GM19351 (cell line): ENCODE measurements at regions not wholly inside any gene's neighbourhood (a gene's known extent, or its start where the extent isn't known, plus 50 kb on each side); places are given as distances from the start of the nearest gene placed in this dataset.
"Not testable (repeated sequence)": the region's sequence is repeated elsewhere in the genome, so short reads cannot be mapped to it uniquely, and the experiment has no call there.

Experiments used
- ATAC-seq: cut with Tn5 transposase; IDR thresholded peaks from one replicate; pipeline ENCODE4 v1.9.1; 2021; ENCODE audit warnings: mild to moderate bottlenecking, moderate library complexity; ENCODE audit not compliant: unreplicated experiment

DNA sequence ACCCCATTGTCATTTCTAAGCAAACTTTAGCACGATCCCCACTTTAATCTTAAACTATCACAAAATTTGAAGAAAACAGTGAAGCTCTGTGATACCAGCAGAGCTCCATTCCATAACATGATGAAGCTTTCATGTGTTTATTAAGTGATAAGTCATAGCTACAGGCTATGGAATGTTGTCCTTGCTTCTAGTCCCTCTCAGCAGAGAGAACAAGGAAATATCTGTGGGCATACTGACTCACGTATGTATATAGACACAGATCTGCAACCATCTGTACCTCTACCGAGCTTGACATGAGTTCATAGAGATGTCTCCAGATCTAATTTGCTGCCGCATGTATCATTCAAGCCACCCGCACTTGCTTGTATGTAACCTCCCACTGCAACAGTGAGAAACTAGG lies 588.9 kb downstream of the ETS1 start:
- ATAC-seq: no peak

DNA sequence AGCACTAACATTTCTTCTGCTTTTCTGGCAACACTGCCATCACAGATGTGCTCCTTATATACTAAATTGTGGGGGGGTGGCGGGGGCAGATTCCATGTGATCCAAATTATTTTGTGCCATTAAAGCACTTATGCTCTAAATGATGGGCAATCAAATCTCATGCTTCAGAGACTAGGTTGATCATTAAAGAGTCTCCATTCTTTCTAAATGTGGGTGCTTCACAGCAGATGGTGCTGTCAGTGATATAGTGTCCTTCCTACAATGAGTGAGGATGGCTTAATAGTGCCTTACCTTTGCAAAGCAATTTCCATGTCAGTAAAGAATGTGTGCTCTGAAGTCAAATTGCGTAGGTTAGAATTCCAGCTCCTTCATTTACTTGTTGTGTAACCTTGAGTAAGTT lies 589.8 kb downstream of the ETS1 start:
- ATAC-seq: no peak

DNA sequence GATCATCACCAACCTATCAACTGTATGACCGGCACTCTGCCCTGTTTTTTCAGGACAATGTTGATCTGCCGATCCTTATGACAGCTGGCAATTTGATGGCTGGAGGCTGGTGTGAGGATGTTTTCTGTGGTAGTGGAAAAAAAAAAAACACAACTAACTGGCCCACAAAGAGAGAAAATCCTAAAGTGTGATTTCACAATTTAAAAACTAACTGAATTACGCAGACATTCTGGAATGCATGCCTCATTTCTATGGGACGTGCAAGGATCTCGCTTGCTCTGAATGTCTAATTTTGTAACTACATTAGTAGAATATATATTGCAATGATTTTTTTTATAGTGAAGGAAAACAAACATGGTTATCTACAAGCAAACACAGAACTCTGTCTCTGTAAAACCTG lies 590.5 kb downstream of the ETS1 start:
- ATAC-seq: no peak

DNA sequence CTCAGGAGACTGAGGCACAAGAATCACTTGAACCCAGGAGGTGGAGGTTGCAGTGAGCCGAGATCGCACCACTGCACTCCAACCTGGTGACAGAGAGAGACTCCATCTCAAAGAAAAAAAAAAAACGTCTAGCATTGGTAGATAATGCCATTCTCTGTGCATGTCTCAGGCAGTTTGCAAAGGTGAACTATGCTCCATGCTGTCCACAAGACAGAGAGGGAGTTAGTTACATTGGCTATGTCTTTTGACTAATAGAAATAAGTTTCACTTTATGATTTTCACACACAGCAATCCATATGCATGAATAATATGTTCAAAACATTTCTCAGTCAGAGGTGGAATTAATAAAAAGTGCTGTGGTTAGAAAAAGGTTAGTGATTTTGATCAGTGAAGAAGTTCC lies 591.4 kb downstream of the ETS1 start:
- no peak for ATAC-seq

DNA sequence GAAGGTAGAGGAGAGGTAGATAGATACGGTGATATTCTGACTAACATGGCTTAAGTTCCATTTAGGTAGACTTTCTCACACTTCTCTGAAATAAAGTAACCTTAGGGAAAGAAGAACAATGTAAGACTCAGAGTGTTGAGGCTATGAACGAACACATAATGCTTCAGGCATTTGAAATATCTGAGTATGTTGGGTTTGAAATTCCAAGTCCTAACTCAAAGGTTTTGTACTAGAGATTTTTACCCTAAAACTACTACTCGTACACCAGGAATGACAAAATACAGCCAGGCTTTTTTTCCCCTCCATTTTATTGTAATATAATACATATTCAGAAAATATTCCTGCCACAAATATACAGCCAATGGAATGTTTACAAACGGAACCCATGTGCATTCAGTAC lies 592.6 kb downstream of the ETS1 start:
- no peak for ATAC-seq

- no peak for ATAC-seq
Measured at GRCh38 chr11:127993788-127994187, 593.6 kb downstream of the ETS1 start.

- ATAC-seq: no peak
Measured at GRCh38 chr11:127993281-127993680, 594.1 kb downstream of the ETS1 start.

DNA sequence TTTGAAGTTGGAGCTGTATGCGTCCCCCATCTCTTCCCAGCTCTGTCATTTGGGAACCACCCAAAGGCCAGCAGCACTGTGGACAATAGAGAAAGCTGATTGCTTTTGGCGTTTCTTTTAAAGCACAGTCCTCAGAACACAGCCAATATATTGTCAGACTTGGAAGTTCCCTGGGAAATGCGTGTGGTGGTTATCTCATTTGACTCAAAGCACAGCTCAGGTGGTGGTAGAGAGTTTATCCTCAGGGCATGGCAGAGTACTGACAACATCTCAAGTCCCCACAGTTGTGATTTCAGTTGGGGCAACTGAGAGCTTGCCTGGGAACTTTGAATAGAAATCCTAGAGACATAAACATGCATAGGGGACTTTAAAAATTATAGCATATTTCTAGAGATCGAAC lies 601.3 kb downstream of the ETS1 start:
- no peak for ATAC-seq

GRCh38 chr11:127972816-127973215 lies 614.5 kb downstream of the ETS1 start:
- ATAC-seq: no peak

DNA sequence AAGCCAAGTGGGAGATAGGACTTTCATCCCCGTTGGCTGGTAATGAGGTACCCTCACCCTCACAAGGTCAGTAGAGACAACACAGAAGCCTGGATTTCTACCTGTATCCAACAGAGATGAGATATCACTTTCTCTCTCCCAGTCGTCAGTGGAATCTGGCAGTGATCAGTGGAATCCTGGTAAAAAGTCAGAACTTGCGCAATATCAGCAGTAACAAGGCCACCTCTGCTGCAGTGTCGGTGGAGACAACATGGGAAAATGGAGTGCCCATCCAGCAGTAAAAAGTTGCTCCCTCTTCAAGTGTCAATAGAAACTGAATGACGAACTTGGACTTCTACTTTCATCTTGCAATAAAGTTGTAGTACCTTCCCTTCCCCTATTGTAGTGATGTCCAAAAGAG lies 615.9 kb downstream of the ETS1 start:
- ATAC-seq: no peak

DNA sequence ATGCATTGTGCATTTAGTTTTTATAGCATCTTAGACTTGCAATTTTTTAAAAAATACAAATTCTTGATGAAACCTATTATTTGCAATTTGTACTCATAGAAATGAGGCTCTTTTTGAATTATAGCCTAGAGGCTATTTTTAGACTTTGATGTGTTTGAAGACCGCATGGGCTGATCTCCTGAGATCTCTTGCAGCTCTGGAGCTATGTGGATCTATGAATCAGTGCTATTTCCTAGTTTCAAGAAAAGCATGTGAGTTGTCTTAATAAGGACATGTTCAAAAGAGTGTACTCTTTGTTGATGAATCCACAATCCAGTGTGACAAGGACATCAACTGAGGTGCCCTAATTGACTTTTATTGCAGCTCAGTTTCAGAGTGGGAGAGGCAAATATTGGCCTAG lies 620.5 kb downstream of the ETS1 start:
- no peak for ATAC-seq

GRCh38 chr11:127965939-127966668 lies 621.3 kb downstream of the ETS1 start:
- ATAC-seq: no peak

GRCh38 chr11:127962416-127962815 lies 624.9 kb downstream of the ETS1 start:
- ATAC-seq: no peak

- ATAC-seq: no peak
Measured at GRCh38 chr11:127950162-127950561, 637.2 kb downstream of the ETS1 start.

DNA sequence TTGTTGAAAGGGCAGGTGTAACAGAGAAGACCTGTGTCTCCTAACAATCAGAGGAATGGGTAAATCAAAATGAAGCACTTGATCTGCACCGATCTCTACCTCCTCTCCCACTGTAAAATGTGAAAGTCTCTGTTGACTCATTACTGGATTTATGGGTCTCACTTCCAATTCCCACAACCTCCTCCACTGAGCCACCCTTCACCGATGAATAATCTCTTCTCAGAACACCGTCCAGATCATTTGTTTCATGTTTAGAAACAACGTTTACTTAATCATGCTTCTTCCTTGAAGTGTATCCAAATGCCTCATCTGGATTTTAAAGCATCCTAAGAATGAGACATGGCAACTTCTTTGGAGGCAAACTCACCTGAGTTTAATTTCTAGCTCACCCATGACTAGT lies 643.6 kb downstream of the ETS1 start:
- ATAC-seq: no peak

DNA sequence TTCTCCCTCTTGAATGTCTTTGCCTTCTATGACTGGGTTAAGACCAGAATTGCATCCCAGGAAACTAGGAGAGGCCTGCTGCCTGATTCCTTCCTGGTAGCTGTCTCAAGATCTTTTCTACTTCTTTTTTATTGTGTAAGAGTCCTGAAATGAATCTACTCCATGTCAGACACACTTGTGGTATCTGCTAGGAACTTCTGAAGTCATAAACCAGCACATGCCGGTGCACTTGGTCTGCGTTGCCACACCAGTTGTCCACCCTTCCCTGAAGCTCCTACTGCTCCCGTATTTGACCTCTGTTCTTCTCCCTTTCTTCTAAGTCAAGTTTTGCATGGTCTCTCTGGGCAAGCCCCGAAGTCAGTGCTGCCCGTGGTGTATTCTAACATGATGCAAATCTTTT lies 644.2 kb downstream of the ETS1 start:
- no peak for ATAC-seq

GRCh38 chr11:127941554-127941953 lies 645.8 kb downstream of the ETS1 start:
- ATAC-seq: not testable (repeated sequence)

GRCh38 chr11:127939000-127939399 lies 648.4 kb downstream of the ETS1 start:
- ATAC-seq: no peak

DNA sequence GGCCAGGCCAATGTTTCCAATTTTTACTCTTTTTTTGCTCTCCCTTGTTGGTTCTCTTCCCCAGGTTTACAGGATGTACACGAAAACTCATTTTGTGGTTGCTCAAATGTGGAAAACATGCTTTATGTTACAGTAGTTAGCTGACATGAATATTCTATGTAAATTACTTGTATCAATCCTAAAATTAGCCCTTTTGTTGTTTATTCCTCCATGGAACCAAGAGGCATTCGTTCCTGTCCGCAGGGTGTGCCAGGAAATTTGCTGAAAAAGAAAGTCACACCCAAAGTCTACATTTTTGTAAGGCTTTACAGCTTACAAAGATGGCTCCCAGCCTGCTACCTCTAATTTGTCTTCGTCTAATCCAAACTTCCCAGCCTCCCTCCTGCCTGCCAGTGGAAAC lies 652.3 kb downstream of the ETS1 start:
- ATAC-seq: no peak

DNA sequence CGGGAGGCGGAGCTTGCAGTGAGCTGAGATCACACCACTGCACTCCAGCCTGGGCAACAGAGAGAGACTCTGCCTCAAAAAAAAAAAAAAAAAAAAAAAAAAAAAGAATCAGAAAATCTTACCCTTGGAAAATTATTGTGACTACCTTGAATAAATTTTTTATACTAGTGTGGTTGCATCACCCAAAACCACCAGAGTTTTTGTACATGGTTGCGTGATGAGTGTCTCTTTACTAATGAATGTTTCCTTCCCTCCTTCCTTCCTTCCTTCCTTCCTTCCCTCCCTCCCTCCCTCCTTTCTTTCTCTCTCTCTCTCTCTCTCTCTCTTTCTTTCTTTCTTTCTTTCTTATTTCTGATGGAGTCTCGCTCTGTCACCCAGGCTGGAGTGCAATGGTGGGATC lies 653.4 kb downstream of the ETS1 start:
- ATAC-seq: not testable (repeated sequence)

DNA sequence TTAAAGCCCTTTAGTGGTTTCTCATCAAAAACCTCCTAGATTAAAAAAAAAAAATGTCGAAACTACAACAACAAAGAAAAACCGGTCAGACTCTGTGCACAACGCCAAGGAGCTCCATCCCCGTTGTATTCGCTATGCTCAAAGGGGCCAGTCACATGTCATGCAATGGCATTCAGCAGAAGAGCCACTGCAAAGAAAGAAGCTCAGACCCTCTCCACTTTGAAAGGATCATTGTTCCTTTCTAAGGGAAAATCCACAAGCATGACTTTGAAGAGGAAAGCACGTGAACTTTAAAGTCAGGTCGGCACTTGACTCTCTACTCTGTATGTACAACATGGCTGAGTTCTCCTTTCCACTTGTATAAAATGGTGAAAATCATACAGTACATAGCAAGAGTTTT lies 655.6 kb downstream of the ETS1 start:
- no peak for ATAC-seq

- ATAC-seq: no peak
Measured at GRCh38 chr11:127926721-127927120, 660.6 kb downstream of the ETS1 start.

GRCh38 chr11:127925475-127925874 lies 661.9 kb downstream of the ETS1 start:
- ATAC-seq: no peak
